ENCODE measurements at regions not wholly inside any gene's neighbourhood (a gene's known extent, or its start where the extent isn't known, plus 50 kb on each side); places are given as distances from the start of the nearest gene placed in this dataset.
"Not testable (repeated sequence)": the region's sequence is repeated elsewhere in the genome, so short reads cannot be mapped to it uniquely, and the experiment has no call there.

- Mint-ChIP-seq H3K36me3 (no peaks in the 10 kb centered on the region), H3K27me3 (no peaks in the 10 kb centered on the region), H3K27ac (no peak overlapping the region), H3K9me3 (peaks cover 9% of the 10 kb centered on the region), H3K4me3 (no peak overlapping the region), H3K4me1 (no peaks in the 10 kb centered on the region)
- no peak for ATAC-seq
These were observed 603.5 kb downstream of the RPL10L start for GRCh38 chr14:46048127-46048526.

GRCh38 chr14:46036099-46036498 lies 615.5 kb downstream of the RPL10L start:
- Mint-ChIP-seq H3K27me3 (no peaks in the 10 kb centered on the region), H3K36me3 (no peaks in the 10 kb centered on the region), H3K9me3 (peaks cover 6% of the 10 kb centered on the region), H3K4me1 (no peaks in the 10 kb centered on the region), H3K4me3 (no peak overlapping the region), H3K27ac (no peak overlapping the region)
- ATAC-seq: no peak

GRCh38 chr14:46034305-46034704 lies 617.3 kb downstream of the RPL10L start:
- Mint-ChIP-seq H3K27me3 (no peaks in the 10 kb centered on the region), H3K36me3 (no peaks in the 10 kb centered on the region), H3K4me1 (no peaks in the 10 kb centered on the region), H3K9me3 (peaks cover 6% of the 10 kb centered on the region), H3K27ac (no peak overlapping the region), H3K4me3 (no peak overlapping the region)
- ATAC-seq: no peak

- H3K27me3 Mint-ChIP-seq: no peaks in the 10 kb centered on the region
- no peak overlapping the region for H3K4me3 Mint-ChIP-seq
- ATAC-seq: no peak
- peaks cover 14% of the 10 kb centered on the region for H3K9me3 Mint-ChIP-seq
- H3K36me3 Mint-ChIP-seq: no peaks in the 10 kb centered on the region
- no peaks in the 10 kb centered on the region for H3K4me1 Mint-ChIP-seq
- H3K27ac Mint-ChIP-seq: no peak overlapping the region
These were observed 632.6 kb downstream of the RPL10L start for GRCh38 chr14:46018846-46019420.

GRCh38 chr14:46008348-46008747 lies 643.2 kb downstream of the RPL10L start:
- Mint-ChIP-seq H3K27ac (no peak overlapping the region), H3K36me3 (no peaks in the 10 kb centered on the region), H3K4me1 (no peaks in the 10 kb centered on the region), H3K4me3 (no peak overlapping the region), H3K27me3 (no peaks in the 10 kb centered on the region), H3K9me3 (peaks cover 14% of the 10 kb centered on the region)
- ATAC-seq: no peak

GRCh38 chr14:45998554-45998953 lies 653.0 kb downstream of the RPL10L start:
- no peak overlapping the region for H3K27ac Mint-ChIP-seq
- no peaks in the 10 kb centered on the region for H3K27me3 Mint-ChIP-seq
- H3K4me1 Mint-ChIP-seq: no peaks in the 10 kb centered on the region
- peaks cover 3% of the 10 kb centered on the region for H3K9me3 Mint-ChIP-seq
- no peaks in the 10 kb centered on the region for H3K36me3 Mint-ChIP-seq
- H3K4me3 Mint-ChIP-seq: no peak overlapping the region
- no peak for ATAC-seq

- no peak overlapping the region for H3K4me3 Mint-ChIP-seq
- no peaks in the 10 kb centered on the region for H3K36me3 Mint-ChIP-seq
- H3K27ac Mint-ChIP-seq: no peak overlapping the region
- peaks cover 5% of the 10 kb centered on the region for H3K9me3 Mint-ChIP-seq
- H3K27me3 Mint-ChIP-seq: no peaks in the 10 kb centered on the region
- no peak for ATAC-seq
- no peaks in the 10 kb centered on the region for H3K4me1 Mint-ChIP-seq
These were observed 661.3 kb downstream of the RPL10L start for GRCh38 chr14:45990252-45990651.

GRCh38 chr14:45976001-45976400 lies 675.6 kb downstream of the RPL10L start:
- Mint-ChIP-seq H3K36me3 (no peaks in the 10 kb centered on the region), H3K27ac (no peak overlapping the region), H3K9me3 (peaks cover 4% of the 10 kb centered on the region), H3K4me1 (no peaks in the 10 kb centered on the region), H3K4me3 (no peak overlapping the region), H3K27me3 (no peaks in the 10 kb centered on the region)
- no peak for ATAC-seq

- ATAC-seq: no peak
These were observed 679.2 kb downstream of the RPL10L start for GRCh38 chr14:45972416-45972815.

GRCh38 chr14:45970621-45971020 lies 681.0 kb downstream of the RPL10L start:
- H3K27me3 Mint-ChIP-seq: no peaks in the 10 kb centered on the region
- no peak for ATAC-seq

More at GRCh38 chr14:45972416-45972815, 679.2 kb downstream of the RPL10L start:
- H3K9me3 Mint-ChIP-seq: no peaks in the 10 kb centered on the region
- no peaks in the 10 kb centered on the region for H3K36me3 Mint-ChIP-seq
- H3K27ac Mint-ChIP-seq: no peak overlapping the region
- no peak overlapping the region for H3K4me3 Mint-ChIP-seq
- no peaks in the 10 kb centered on the region for H3K27me3 Mint-ChIP-seq
- H3K4me1 Mint-ChIP-seq: no peaks in the 10 kb centered on the region

GRCh38 chr14:45968037-45968436 lies 683.5 kb downstream of the RPL10L start:
- Mint-ChIP-seq H3K27ac (no peak overlapping the region), H3K4me3 (no peak overlapping the region), H3K36me3 (no peaks in the 10 kb centered on the region), H3K27me3 (no peaks in the 10 kb centered on the region), H3K4me1 (no peaks in the 10 kb centered on the region), H3K9me3 (peaks cover 3% of the 10 kb centered on the region)
- ATAC-seq: no peak

More at GRCh38 chr14:45970621-45971020, 681.0 kb downstream of the RPL10L start:
- Mint-ChIP-seq H3K36me3 (no peaks in the 10 kb centered on the region), H3K4me1 (no peaks in the 10 kb centered on the region), H3K4me3 (no peak overlapping the region), H3K9me3 (peaks cover 3% of the 10 kb centered on the region), H3K27ac (no peak overlapping the region)

GRCh38 chr14:45949479-45949878 lies 696.5 kb upstream of the MIS18BP1 start:
- Mint-ChIP-seq H3K27me3 (no peaks in the 10 kb centered on the region), H3K27ac (no peak overlapping the region), H3K4me3 (no peak overlapping the region), H3K9me3 (no peaks in the 10 kb centered on the region), H3K36me3 (no peaks in the 10 kb centered on the region), H3K4me1 (no peaks in the 10 kb centered on the region)
- no peak for ATAC-seq

GRCh38 chr14:45947830-45948229 lies 694.8 kb upstream of the MIS18BP1 start:
- Mint-ChIP-seq H3K9me3 (no peaks in the 10 kb centered on the region), H3K4me3 (no peak overlapping the region), H3K4me1 (no peaks in the 10 kb centered on the region), H3K36me3 (no peaks in the 10 kb centered on the region), H3K27me3 (no peaks in the 10 kb centered on the region), H3K27ac (no peak overlapping the region)
- ATAC-seq: no peak

- Mint-ChIP-seq H3K4me1 (no peaks in the 10 kb centered on the region), H3K36me3 (no peaks in the 10 kb centered on the region), H3K27ac (no peak overlapping the region), H3K9me3 (no peaks in the 10 kb centered on the region), H3K4me3 (no peak overlapping the region), H3K27me3 (no peaks in the 10 kb centered on the region)
- no peak for ATAC-seq
These were observed 693.2 kb upstream of the MIS18BP1 start for GRCh38 chr14:45946251-45946650.

- Mint-ChIP-seq H3K36me3 (no peaks in the 10 kb centered on the region), H3K4me1 (no peaks in the 10 kb centered on the region), H3K4me3 (no peak overlapping the region), H3K27ac (no peak overlapping the region), H3K27me3 (no peaks in the 10 kb centered on the region), H3K9me3 (peaks cover 14% of the 10 kb centered on the region)
- no peak for ATAC-seq
These were observed 687.3 kb upstream of the MIS18BP1 start for GRCh38 chr14:45940318-45940717.

GRCh38 chr14:45939572-45939971 lies 686.6 kb upstream of the MIS18BP1 start:
- H3K9me3 Mint-ChIP-seq: peaks cover 14% of the 10 kb centered on the region
- no peak overlapping the region for H3K27ac Mint-ChIP-seq
- no peaks in the 10 kb centered on the region for H3K4me1 Mint-ChIP-seq
- no peaks in the 10 kb centered on the region for H3K27me3 Mint-ChIP-seq
- ATAC-seq: no peak
- H3K4me3 Mint-ChIP-seq: no peak overlapping the region
- no peaks in the 10 kb centered on the region for H3K36me3 Mint-ChIP-seq

GRCh38 chr14:45919995-45920394 lies 667.0 kb upstream of the MIS18BP1 start:
- H3K4me1 Mint-ChIP-seq, H3K36me3 Mint-ChIP-seq, H3K9me3 Mint-ChIP-seq, ATAC-seq, H3K27ac Mint-ChIP-seq, H3K4me3 Mint-ChIP-seq, H3K27me3 Mint-ChIP-seq: not testable (repeated sequence)
